ENCODE measurements at regions not wholly inside any gene's neighbourhood (a gene's known extent, or its start where the extent isn't known, plus 50 kb on each side); places are given as distances from the start of the nearest gene placed in this dataset.
"Not testable (repeated sequence)": the region's sequence is repeated elsewhere in the genome, so short reads cannot be mapped to it uniquely, and the experiment has no call there.

GRCh38 chr17:6927290-6928126 lies 68.3 kb upstream of the ALOX12 start:
- ATAC-seq (no peak), DNase-seq (no peak)
- Histone ChIP-seq H3K9me3 (peaks cover 0 to 3% (median 0%) of the 10 kb centered on the region in 12 donors), H3K4me3 (no peak overlapping the region), H3K27ac (no peak overlapping the region), H3K27me3 (no peaks in the 10 kb centered on the region), H3K4me1 (peaks cover 0 to 4% (median 0%) of the 10 kb centered on the region in 12 donors), H3K36me3 (no peaks in the 10 kb centered on the region)
- no peak for TF ChIP-seq POLR2A (IDR thresholded peaks at IDR 0.05)
- no peak for TF ChIP-seq CTCF (IDR thresholded peaks at IDR 0.05)
- WGBS, 4 donors = 80 to 86% (median 84%) methylated on average over 2 of the region's 2 CpGs
- intact Hi-C loops (cut with DNase I) = no loop called here

- Histone ChIP-seq H3K9me3 (peaks cover 0 to 3% (median 0%) of the 10 kb centered on the region in 12 donors), H3K27me3 (no peaks in the 10 kb centered on the region), H3K4me1 (peaks cover 0 to 4% (median 0%) of the 10 kb centered on the region in 12 donors), H3K36me3 (no peaks in the 10 kb centered on the region), H3K4me3 (no peak overlapping the region), H3K27ac (no peak overlapping the region)
- ATAC-seq = no peak
- no peak for DNase-seq
- intact Hi-C loops (cut with DNase I) = no loop called here
- TF ChIP-seq POLR2A (IDR thresholded peaks at IDR 0.05) = no peak
- TF ChIP-seq CTCF (IDR thresholded peaks at IDR 0.05) = no peak
These were observed 67.7 kb upstream of the ALOX12 start for GRCh38 chr17:6928193-6928592.

- TF ChIP-seq CTCF (IDR thresholded peaks at IDR 0.05) (no peak), POLR2A (IDR thresholded peaks at IDR 0.05) (no peak)
- Histone ChIP-seq H3K4me1 (peaks cover 0 to 4% (median 0%) of the 10 kb centered on the region in 12 donors), H3K9me3 (no peaks in the 10 kb centered on the region), H3K4me3 (no peak overlapping the region), H3K27ac (no peak overlapping the region), H3K36me3 (no peaks in the 10 kb centered on the region), H3K27me3 (no peaks in the 10 kb centered on the region)
- intact Hi-C loops (cut with DNase I) = no loop called here
- DNase-seq (no peak), ATAC-seq (no peak)
These were observed 65.1 kb upstream of the ALOX12 start for GRCh38 chr17:6930749-6931148.

- WGBS, 4 donors = 63 to 94% (median 84%) methylated on average over 2 of the region's 2 CpGs
- H3K4me3 ChIP-seq; ATAC-seq; H3K9me3 ChIP-seq; H3K4me1 ChIP-seq; H3K27ac ChIP-seq; H3K36me3 ChIP-seq; H3K27me3 ChIP-seq; DNase-seq; intact Hi-C loops (cut with DNase I): not testable (repeated sequence)
These were observed 61.3 kb upstream of the ALOX12 start for GRCh38 chr17:6934544-6934943.

Data from heart left ventricle (tissue), 16 donors.